ENCODE measurements at regions not wholly inside any gene's neighbourhood (a gene's known extent, or its start where the extent isn't known, plus 50 kb on each side); places are given as distances from the start of the nearest gene placed in this dataset.

DNA sequence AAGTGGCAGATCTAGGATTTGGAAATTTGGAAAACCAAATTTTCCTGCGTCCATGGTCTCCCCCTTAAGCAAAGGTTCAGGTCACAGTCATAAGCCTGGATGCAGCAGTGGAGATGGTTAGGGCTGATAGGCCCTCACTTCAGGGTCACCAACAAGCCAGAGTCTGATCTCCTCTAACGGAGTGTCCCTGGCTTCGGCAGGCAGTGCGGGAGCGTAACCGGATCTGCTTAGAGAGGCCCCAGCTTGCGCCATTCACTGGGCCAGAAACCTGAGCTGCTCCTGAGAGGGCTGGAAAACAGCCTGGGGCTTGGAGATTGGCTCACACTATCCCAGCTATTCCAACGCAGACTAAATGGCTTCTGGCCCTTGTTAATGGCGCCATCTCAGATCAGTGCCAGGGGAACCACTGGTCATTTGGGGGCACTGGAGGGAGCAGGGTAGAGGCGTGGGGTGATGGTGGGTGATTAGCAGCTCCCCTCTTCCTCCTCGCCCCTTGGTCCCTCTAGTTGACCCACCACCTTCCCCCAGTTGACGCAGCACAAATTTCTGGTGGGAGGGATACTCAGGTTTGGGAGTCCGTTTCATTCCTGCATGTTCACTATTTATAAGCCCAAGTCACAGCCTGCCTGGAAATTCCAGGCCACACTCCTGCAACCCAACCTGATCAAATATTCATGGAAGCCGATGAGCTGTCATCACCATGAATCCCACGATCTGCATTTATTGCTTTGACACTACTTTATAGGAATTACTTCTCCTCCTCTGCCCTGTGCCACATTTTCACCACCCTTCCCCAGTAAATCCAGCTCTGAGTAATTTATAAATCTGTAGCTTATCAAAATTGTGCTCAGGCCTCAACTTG lies 134.6 kb upstream of the CPEB4 start:
- H3K4me1 ChIP-seq = no peaks in the 10 kb centered on the region
- H3K27me3 ChIP-seq = no peaks in the 10 kb centered on the region
- peak overlapping the region; percentile 20 for H3K27ac ChIP-seq
- no peaks in the 10 kb centered on the region for H3K9me3 ChIP-seq
- DNase-seq (ENCODE audit: low spot score in 2 of 2) = no peak
- 78% methylated on average over 12 of the region's 15 CpGs for WGBS
- TF ChIP-seq EP300 (IDR thresholded peaks at IDR 0.05) (no peak), POLR2AphosphoS5 (IDR thresholded peaks at IDR 0.05) (no peak), POLR2A (IDR thresholded peaks at IDR 0.05) (no peak)
- TF ChIP-seq, protein P1, sequence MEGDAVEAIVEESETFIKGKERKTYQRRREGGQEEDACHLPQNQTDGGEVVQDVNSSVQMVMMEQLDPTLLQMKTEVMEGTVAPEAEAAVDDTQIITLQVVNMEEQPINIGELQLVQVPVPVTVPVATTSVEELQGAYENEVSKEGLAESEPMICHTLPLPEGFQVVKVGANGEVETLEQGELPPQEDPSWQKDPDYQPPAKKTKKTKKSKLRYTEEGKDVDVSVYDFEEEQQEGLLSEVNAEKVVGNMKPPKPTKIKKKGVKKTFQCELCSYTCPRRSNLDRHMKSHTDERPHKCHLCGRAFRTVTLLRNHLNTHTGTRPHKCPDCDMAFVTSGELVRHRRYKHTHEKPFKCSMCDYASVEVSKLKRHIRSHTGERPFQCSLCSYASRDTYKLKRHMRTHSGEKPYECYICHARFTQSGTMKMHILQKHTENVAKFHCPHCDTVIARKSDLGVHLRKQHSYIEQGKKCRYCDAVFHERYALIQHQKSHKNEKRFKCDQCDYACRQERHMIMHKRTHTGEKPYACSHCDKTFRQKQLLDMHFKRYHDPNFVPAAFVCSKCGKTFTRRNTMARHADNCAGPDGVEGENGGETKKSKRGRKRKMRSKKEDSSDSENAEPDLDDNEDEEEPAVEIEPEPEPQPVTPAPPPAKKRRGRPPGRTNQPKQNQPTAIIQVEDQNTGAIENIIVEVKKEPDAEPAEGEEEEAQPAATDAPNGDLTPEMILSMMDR (IDR thresholded peaks at IDR 0.05) = no peak
- no peaks in the 10 kb centered on the region for H3K36me3 ChIP-seq
- H3K4me3 ChIP-seq = no peak overlapping the region

DNA sequence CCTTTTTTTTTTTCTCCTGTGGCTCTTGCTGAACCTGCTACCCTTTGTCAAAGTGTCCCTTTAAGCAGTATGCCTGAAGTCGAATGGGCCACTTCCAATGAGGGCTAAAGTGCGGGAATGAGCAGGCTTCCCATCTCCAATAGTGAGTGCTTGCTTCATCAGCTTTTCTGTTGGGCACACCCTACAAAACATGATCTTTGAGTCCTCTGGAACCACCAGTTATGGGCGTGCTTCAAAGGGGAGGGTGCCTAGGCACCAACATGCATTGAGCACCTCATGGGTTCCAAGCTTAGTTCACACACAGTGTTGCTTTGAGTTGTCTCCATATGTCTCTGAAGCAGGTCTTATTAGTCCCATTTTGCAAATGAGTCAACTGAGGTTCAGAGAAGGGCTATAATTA lies 132.8 kb upstream of the CPEB4 start:
- Histone ChIP-seq H3K4me1 (no peaks in the 10 kb centered on the region), H3K4me3 (no peak overlapping the region), H3K27me3 (no peaks in the 10 kb centered on the region), H3K36me3 (no peaks in the 10 kb centered on the region), H3K9me3 (no peaks in the 10 kb centered on the region), H3K27ac (no peak overlapping the region)
- TF ChIP-seq EP300 (IDR thresholded peaks at IDR 0.05) (no peak), POLR2AphosphoS5 (IDR thresholded peaks at IDR 0.05) (no peak), POLR2A (IDR thresholded peaks at IDR 0.05) (no peak)
- TF ChIP-seq, protein P1 (IDR thresholded peaks at IDR 0.05) = no peak
- WGBS = 79% methylated on average over 3 of the region's 3 CpGs
- DNase-seq (ENCODE audit: low spot score in 2 of 2) = no peak

DNA sequence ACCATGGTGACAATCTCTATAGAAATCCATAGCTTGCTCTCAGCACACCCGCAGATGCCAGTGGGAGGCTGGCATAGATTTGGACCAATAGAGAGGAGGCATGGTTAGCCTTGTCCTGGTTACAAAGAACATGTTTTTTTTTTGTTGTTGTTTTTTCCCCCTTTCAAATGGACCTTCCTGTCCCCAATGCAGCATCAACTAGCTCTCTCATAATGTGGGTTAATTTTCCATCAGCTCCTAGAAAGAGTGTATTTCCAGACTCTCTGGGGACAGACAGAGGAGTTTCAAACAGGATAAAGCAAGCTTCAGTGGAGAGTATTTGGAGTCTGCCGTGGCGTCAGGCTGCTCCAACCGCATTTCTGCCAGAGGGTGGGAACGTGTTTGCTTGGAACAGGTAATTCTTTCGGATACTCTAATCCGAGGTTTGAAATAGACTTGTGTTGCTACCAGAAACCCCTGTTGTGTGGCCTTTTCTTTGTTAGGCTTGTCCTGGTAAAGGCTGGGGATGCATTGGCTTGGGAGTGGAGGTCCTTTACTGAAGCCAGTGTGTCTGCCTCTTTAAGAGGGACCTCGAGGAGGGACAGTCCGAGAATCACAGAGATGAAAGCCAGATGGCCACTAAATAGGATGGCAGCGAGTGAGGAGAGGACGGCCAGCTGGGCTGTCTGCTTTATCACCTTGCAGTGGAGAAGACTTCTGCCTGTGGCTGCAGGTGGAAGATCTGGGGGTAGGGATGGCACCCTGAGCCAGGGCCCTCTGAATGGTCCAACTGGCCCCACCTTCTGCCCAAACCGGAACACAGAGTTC lies 130.5 kb upstream of the CPEB4 start:
- Histone ChIP-seq H3K36me3 (no peaks in the 10 kb centered on the region), H3K9me3 (no peaks in the 10 kb centered on the region), H3K27ac (no peak overlapping the region), H3K4me3 (no peak overlapping the region), H3K27me3 (no peaks in the 10 kb centered on the region), H3K4me1 (no peaks in the 10 kb centered on the region)
- WGBS = 58% methylated on average over 12 of the region's 12 CpGs
- DNase-seq (ENCODE audit: low spot score in 2 of 2) = no peak
- TF ChIP-seq POLR2A (IDR thresholded peaks at IDR 0.05) = no peak
- TF ChIP-seq, protein P1 (IDR thresholded peaks at IDR 0.05) = no peak
- no peak for TF ChIP-seq POLR2AphosphoS5 (IDR thresholded peaks at IDR 0.05)
- TF ChIP-seq EP300 (IDR thresholded peaks at IDR 0.05) = no peak

DNA sequence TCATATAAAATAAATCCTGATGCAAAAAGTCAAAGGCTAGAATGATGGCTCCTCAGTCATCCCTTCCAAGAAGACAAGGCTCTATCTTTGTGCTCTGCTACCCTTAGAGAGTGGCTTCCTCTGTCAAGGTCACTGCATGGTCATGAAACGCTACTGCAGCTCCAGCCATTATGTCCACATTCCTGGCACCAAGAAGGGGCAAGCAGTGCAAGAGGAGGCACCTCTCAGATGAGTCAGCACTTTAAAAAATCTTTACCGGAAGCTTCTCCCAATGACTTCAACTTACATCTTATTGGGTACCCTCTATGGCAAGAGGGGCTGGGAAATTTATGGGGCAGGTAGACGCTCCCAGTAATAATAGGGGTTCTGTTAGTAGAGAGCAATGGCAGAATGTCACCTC lies 129.5 kb upstream of the CPEB4 start:
- H3K27me3 ChIP-seq = no peaks in the 10 kb centered on the region
- no peaks in the 10 kb centered on the region for H3K36me3 ChIP-seq
- no peak overlapping the region for H3K27ac ChIP-seq
- DNase-seq (ENCODE audit: low spot score in 2 of 2) = no peak
- TF ChIP-seq POLR2AphosphoS5 (IDR thresholded peaks at IDR 0.05) = no peak
- TF ChIP-seq, protein P1 (IDR thresholded peaks at IDR 0.05) = no peak
- TF ChIP-seq EP300 (IDR thresholded peaks at IDR 0.05) = no peak
- no peak for TF ChIP-seq POLR2A (IDR thresholded peaks at IDR 0.05)
- no peak overlapping the region for H3K4me3 ChIP-seq
- H3K9me3 ChIP-seq = no peaks in the 10 kb centered on the region
- WGBS = 80% methylated on average over 3 of the region's 3 CpGs
- H3K4me1 ChIP-seq = no peaks in the 10 kb centered on the region

DNA sequence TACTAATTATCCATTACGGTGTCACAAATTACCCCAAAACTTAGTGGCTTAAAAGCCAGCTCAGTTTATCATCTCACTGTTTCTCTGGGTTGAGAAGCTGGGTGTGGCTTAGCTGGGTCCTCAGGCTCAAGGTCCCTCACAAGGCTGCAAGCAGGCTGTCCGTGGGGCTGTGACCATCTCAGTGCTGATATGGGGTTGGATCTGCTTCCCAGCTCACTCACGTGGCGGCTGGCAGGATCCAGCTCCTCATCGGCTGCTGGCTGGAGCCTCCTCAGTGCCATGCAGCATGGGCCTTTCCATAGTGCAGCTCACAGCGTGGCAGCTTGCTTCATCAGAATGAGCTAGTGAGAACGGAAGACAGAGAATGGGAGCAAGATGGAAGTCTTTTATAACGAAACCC lies 128.5 kb upstream of the CPEB4 start:
- H3K9me3 ChIP-seq = no peaks in the 10 kb centered on the region
- DNase-seq (ENCODE audit: low spot score in 2 of 2) = no peak
- WGBS = 89% methylated on average over 5 of the region's 8 CpGs
- H3K27me3 ChIP-seq = no peaks in the 10 kb centered on the region
- H3K36me3 ChIP-seq = no peaks in the 10 kb centered on the region
- H3K4me1 ChIP-seq = peaks cover 8% of the 10 kb centered on the region
- no peak overlapping the region for H3K4me3 ChIP-seq
- H3K27ac ChIP-seq = no peak overlapping the region
- no peak for TF ChIP-seq POLR2A (IDR thresholded peaks at IDR 0.05)
- TF ChIP-seq, protein P1 (IDR thresholded peaks at IDR 0.05) = no peak
- no peak for TF ChIP-seq POLR2AphosphoS5 (IDR thresholded peaks at IDR 0.05)
- TF ChIP-seq EP300 (IDR thresholded peaks at IDR 0.05) = no peak

Measured in suprapubic skin (tissue), 4 donors.